HEK293 (cell line): ENCODE measurements at regions not wholly inside any gene's neighbourhood (a gene's known extent, or its start where the extent isn't known, plus 50 kb on each side); places are given as distances from the start of the nearest gene placed in this dataset.

Source experiments
- ZNF138 ChIP-seq: fragments of 450-650 bp; formaldehyde crosslinking; IDR thresholded peaks from 2 replicates; pipeline ENCODE4 v1.5.1; 2016; ENCODE audit warnings: missing biosample characterization, missing genetic modification characterization, borderline replicate concordance
- ZNF174 ChIP-seq: fragments of 450-650 bp; formaldehyde crosslinking; IDR thresholded peaks from 2 replicates; pipeline ENCODE4 v1.5.0; 2017; ENCODE audit warnings: missing biosample characterization, mild to moderate bottlenecking, missing genetic modification characterization
- ZNF292 ChIP-seq: fragments of 450-650 bp; formaldehyde crosslinking; IDR thresholded peaks from 2 replicates; pipeline ENCODE4 v1.5.1; 2016; ENCODE audit warnings: low read depth, missing biosample characterization, missing genetic modification characterization, borderline replicate concordance
- ZNF843 ChIP-seq: fragments of 450-650 bp; formaldehyde crosslinking; IDR thresholded peaks from 2 replicates; pipeline ENCODE4 v1.5.1; 2016; ENCODE audit warnings: missing biosample characterization, missing genetic modification characterization
- TF ChIP-seq, protein P1 (sequence below): fragments of 450-650 bp; formaldehyde crosslinking; IDR thresholded peaks from 2 replicates; pipeline ENCODE4 v1.5.1; 2016; ENCODE audit warnings: missing biosample characterization, missing genetic modification characterization

DNA sequence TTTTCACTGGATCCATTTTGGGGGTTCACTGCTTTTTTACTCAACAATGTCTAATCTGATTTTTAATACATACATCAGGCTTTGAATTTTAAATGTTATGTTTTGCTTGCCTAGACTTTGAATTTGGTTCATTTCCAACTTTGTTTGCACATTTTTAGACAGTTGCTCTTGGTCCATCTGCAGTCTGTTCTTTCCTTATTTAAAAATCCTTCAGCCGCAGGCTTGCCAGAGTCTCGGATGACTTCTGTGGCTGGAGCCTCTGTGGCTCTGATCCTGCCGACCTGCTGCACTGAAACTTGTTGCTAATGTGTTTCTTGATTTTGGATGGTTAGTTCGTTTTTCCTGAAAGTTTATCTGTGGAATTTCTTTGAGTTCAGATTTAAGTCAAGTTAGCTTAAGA lies 172.0 kb upstream of the ALKAL2 start:
- TF ChIP-seq ZNF138 (tag by site-specific recombination) (no peak), ZNF843 (no peak), ZNF292 (no peak), ZNF174 (tag by site-specific recombination) (no peak)
- TF ChIP-seq, protein P1, sequence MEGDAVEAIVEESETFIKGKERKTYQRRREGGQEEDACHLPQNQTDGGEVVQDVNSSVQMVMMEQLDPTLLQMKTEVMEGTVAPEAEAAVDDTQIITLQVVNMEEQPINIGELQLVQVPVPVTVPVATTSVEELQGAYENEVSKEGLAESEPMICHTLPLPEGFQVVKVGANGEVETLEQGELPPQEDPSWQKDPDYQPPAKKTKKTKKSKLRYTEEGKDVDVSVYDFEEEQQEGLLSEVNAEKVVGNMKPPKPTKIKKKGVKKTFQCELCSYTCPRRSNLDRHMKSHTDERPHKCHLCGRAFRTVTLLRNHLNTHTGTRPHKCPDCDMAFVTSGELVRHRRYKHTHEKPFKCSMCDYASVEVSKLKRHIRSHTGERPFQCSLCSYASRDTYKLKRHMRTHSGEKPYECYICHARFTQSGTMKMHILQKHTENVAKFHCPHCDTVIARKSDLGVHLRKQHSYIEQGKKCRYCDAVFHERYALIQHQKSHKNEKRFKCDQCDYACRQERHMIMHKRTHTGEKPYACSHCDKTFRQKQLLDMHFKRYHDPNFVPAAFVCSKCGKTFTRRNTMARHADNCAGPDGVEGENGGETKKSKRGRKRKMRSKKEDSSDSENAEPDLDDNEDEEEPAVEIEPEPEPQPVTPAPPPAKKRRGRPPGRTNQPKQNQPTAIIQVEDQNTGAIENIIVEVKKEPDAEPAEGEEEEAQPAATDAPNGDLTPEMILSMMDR (tag by site-specific recombination) = no peak
